HG02642 (cell line): ENCODE measurements at regions not wholly inside any gene's neighbourhood (a gene's known extent, or its start where the extent isn't known, plus 50 kb on each side); places are given as distances from the start of the nearest gene placed in this dataset.
"Not testable (repeated sequence)": the region's sequence is repeated elsewhere in the genome, so short reads cannot be mapped to it uniquely, and the experiment has no call there.

Experiments
- ATAC-seq: cut with Tn5 transposase; IDR thresholded peaks from one replicate; pipeline ENCODE4 v1.9.1; 2021; ENCODE audit warnings: mild to moderate bottlenecking; ENCODE audit not compliant: unreplicated experiment, poor library complexity

- no peak for ATAC-seq
These were observed 123.0 kb downstream of the C16orf95 start for GRCh38 chr16:87194172-87194571.

- no peak for ATAC-seq
These were observed 122.0 kb downstream of the C16orf95 start for GRCh38 chr16:87195161-87195560.

GRCh38 chr16:87196231-87196630, 121.0 kb downstream of the C16orf95 start:
- ATAC-seq = no peak

- no peak for ATAC-seq
These were observed 120.5 kb downstream of the C16orf95 start for GRCh38 chr16:87196661-87197060.

- no peak for ATAC-seq
These were observed 118.8 kb downstream of the C16orf95 start for GRCh38 chr16:87198328-87198832.

GRCh38 chr16:87198881-87199280, 118.3 kb downstream of the C16orf95 start:
- no peak for ATAC-seq

- no peak for ATAC-seq
These were observed 117.8 kb downstream of the C16orf95 start for GRCh38 chr16:87199379-87199778.

- ATAC-seq = no peak
These were observed 117.3 kb downstream of the C16orf95 start for GRCh38 chr16:87199901-87200300.

- no peak for ATAC-seq
These were observed 116.6 kb downstream of the C16orf95 start for GRCh38 chr16:87200637-87201036.

GRCh38 chr16:87201052-87201451, 116.1 kb downstream of the C16orf95 start:
- ATAC-seq = no peak

GRCh38 chr16:87201790-87202189, 115.4 kb downstream of the C16orf95 start:
- no peak for ATAC-seq

GRCh38 chr16:87202346-87202745, 114.8 kb downstream of the C16orf95 start:
- ATAC-seq = no peak

GRCh38 chr16:87203060-87203656, 114.0 kb downstream of the C16orf95 start:
- ATAC-seq = no peak

GRCh38 chr16:87206646-87207451, 110.3 kb downstream of the C16orf95 start:
- no peak for ATAC-seq

GRCh38 chr16:87207509-87207908, 109.7 kb downstream of the C16orf95 start:
- no peak for ATAC-seq

- ATAC-seq = no peak
These were observed 109.2 kb downstream of the C16orf95 start for GRCh38 chr16:87207965-87208364.

- not testable (repeated sequence) for ATAC-seq
These were observed 108.2 kb downstream of the C16orf95 start for GRCh38 chr16:87208968-87209367.

GRCh38 chr16:87209808-87210512, 107.2 kb downstream of the C16orf95 start:
- ATAC-seq = no peak

- no peak for ATAC-seq
These were observed 106.3 kb downstream of the C16orf95 start for GRCh38 chr16:87210894-87211293.

GRCh38 chr16:87212026-87212425, 105.2 kb downstream of the C16orf95 start:
- no peak for ATAC-seq

GRCh38 chr16:87213536-87213935, 103.7 kb downstream of the C16orf95 start:
- no peak for ATAC-seq
